Stomach (tissue), 8 donors: ENCODE measurements at regions not wholly inside any gene's neighbourhood (a gene's known extent, or its start where the extent isn't known, plus 50 kb on each side); places are given as distances from the start of the nearest gene placed in this dataset.

ENCODE experiments used
- DNase-seq, 2 donors: peaks; one replicate each; pipeline versions ENCODE4 v3.0.0 to v3.0.0-alpha.2; 2013 to 2019
- H3K27ac ChIP-seq, 5 donors: fragments of 200-600 bp in 4 of 5; sonication (generic) in 4 of 5; one replicate each; pipeline ENCODE4 v1.5.1; 2013 to 2019; ENCODE audit warnings: mild to moderate bottlenecking in 1 of 5, moderate library complexity in 1 of 5
- H3K27me3 ChIP-seq, 3 donors: fragments of 200-600 bp; sonication (generic); one replicate each; pipeline ENCODE4 v1.5.1; 2017 to 2019; ENCODE audit warnings: mixed run types in 1 of 3
- H3K36me3 ChIP-seq, 4 donors: fragments of 200-600 bp; sonication (generic); 1 replicate in 3 of 4; 2 replicates in 1 of 4; pipeline ENCODE4 v1.5.1; 2016 to 2019
- H3K4me1 ChIP-seq, 4 donors: fragments of 200-600 bp; sonication (generic); one replicate each; pipeline ENCODE4 v1.5.1; 2016 to 2019
- H3K4me3 ChIP-seq, 4 donors: fragments of 200-600 bp; sonication (generic) in 3 of 4; one replicate each; pipeline ENCODE4 v1.5.1; 2016 to 2019; ENCODE audit warnings: mild to moderate bottlenecking in 1 of 4
- H3K9me3 ChIP-seq, 4 donors: fragments of 200-600 bp; sonication (generic); one replicate each; pipeline ENCODE4 v1.5.1; 2016 to 2019
- EP300 ChIP-seq: sonication (generic); formaldehyde crosslinking; IDR thresholded peaks from one replicate; pipeline ENCODE4 v1.6.1; 2017; ENCODE audit warnings: antibody characterized with exemption
- POLR2A ChIP-seq, 4 donors: fragments of 450-650 bp; IDR thresholded peaks; one replicate each; pipeline ENCODE4 v1.6.1; 2016; ENCODE audit warnings: antibody characterized with exemption in 4 of 4, control low read depth in 2 of 4, mild to moderate bottlenecking in 1 of 4, moderate library complexity in 1 of 4
- POLR2AphosphoS5 ChIP-seq, 3 donors: sonication (generic); formaldehyde crosslinking; IDR thresholded peaks; one replicate each; pipeline ENCODE4 v1.6.1; 2016; ENCODE audit warnings: antibody characterized with exemption in 3 of 3
- WGBS, 5 donors: extraction: QIAGEN DNeasy Blood & Tissue Kit in 3 of 5; methylation state at CpG; one replicate each; pipeline versions ENCODE4 v1.1.5 to v1.1.7; 2013 to 2018; 5-methylcytosine and 5-hydroxymethylcytosine counted together
- intact Hi-C: fragments of 100-400 bp; cut with DNase I; formaldehyde crosslinking; loops from one replicate; pipeline ENCODE4 v1.15.1; 2023; ENCODE audit warnings: low total_unique reads
- TF ChIP-seq, protein P1 (sequence below), 7 experiments: fragments of 450-650 bp in 4 of 7; fragments of 200-600 bp in 3 of 7; sonication (generic) in 3 of 7; IDR thresholded peaks; one replicate each; pipeline ENCODE4 v1.5.1; 2016 to 2019; ENCODE audit warnings: antibody characterized with exemption in 7 of 7, control low read depth in 2 of 7, mild to moderate bottlenecking in 1 of 7
- donor health status: healthy with polysubstance abuse.
- donor health status: Bipolar disorder and iron deficiency.
- donor health status: healthy.

DNA sequence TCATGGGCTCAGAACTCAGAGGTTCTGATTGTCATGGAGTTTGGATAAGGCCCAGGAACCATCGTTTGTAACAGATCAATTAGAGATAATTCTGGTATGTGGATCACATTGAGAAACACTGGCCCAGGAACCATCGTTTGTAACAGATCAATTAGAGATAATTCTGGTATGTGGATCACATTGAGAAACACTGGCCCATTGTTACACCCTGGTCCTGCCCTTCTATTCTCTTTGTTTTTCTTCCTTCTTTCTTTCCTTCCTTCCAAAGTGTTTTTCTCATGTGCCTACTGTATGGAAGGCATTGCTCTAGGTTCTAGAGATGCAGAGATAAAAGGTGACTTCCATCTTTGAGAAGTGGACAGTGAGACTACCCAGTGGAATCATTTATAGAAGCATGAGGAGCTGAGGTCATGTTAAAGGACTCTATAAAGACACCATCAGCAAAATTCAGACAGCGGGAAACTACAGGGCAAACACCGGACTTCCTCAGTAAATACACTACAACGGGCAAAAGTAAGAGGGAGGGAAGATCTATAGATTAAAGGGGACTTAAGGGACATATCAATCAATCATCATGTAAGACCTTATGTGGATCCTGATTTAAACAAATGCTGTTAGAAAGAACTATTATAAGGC is 153.8 kb downstream of the UNC5CL start:
- no peaks in the 10 kb centered on the region for H3K9me3 ChIP-seq
- H3K27ac ChIP-seq: no peak overlapping the region
- no peaks in the 10 kb centered on the region for H3K36me3 ChIP-seq
- H3K4me3 ChIP-seq: no peak overlapping the region
- no peaks in the 10 kb centered on the region for H3K27me3 ChIP-seq
- WGBS, 5 donors: 51 to 68% (median 57%) methylated on average over 5 of the region's 5 CpGs
- H3K4me1 ChIP-seq: no peaks in the 10 kb centered on the region
- no peak for TF ChIP-seq POLR2AphosphoS5 (IDR thresholded peaks at IDR 0.05)
- TF ChIP-seq POLR2A (IDR thresholded peaks at IDR 0.05): no peak
- no peak for TF ChIP-seq EP300
- TF ChIP-seq, protein P1, sequence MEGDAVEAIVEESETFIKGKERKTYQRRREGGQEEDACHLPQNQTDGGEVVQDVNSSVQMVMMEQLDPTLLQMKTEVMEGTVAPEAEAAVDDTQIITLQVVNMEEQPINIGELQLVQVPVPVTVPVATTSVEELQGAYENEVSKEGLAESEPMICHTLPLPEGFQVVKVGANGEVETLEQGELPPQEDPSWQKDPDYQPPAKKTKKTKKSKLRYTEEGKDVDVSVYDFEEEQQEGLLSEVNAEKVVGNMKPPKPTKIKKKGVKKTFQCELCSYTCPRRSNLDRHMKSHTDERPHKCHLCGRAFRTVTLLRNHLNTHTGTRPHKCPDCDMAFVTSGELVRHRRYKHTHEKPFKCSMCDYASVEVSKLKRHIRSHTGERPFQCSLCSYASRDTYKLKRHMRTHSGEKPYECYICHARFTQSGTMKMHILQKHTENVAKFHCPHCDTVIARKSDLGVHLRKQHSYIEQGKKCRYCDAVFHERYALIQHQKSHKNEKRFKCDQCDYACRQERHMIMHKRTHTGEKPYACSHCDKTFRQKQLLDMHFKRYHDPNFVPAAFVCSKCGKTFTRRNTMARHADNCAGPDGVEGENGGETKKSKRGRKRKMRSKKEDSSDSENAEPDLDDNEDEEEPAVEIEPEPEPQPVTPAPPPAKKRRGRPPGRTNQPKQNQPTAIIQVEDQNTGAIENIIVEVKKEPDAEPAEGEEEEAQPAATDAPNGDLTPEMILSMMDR (IDR thresholded peaks at IDR 0.05): no peak
- intact Hi-C loops: no loop called here
- DNase-seq: no peak

DNA sequence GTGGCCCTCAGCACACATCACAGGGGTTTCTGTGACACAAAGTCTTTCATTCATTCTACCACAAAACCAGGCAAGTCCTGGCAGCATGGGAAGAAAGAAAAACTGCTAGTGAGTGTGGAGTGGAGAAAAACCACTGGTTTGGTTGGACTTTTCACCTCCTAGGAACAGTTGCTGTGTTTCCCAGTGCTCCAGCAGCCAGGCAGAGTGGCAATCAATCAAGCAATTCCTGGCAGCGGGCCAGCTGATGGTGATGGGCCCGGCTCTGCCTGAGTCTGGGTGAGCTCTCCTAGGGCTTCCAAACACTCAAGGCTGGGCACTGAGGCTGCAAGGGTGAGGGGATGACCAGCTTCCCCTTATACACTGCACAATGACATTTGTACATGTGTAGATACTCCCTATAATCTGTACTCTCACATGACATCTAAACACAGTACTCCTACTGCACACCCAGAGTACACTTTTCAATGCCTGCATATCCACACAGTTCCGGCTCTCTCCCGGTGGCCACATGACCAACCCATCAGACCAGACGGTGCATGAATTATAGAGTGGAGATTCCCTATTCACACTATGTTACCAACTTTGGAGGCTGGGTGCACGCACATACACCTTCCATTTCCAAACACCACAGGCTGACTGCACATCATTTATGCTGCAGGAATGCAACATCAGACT is 156.6 kb downstream of the UNC5CL start:
- peak in 1 of 2 donors; percentile 78 for DNase-seq
- Histone ChIP-seq H3K36me3 (no peaks in the 10 kb centered on the region), H3K4me3 (no peak overlapping the region), H3K27me3 (peaks cover 0 to 5% (median 0%) of the 10 kb centered on the region in 3 donors), H3K4me1 (no peaks in the 10 kb centered on the region), H3K9me3 (peaks cover 0 to 7% (median 3%) of the 10 kb centered on the region in 4 donors), H3K27ac (no peak overlapping the region)
- intact Hi-C loops: no loop called here
- no peak for TF ChIP-seq POLR2A (IDR thresholded peaks at IDR 0.05)
- TF ChIP-seq, protein P1 (IDR thresholded peaks at IDR 0.05): no peak
- TF ChIP-seq EP300: no peak
- TF ChIP-seq POLR2AphosphoS5 (IDR thresholded peaks at IDR 0.05): no peak
- 56 to 65% (median 59%) methylated on average over 6 of the region's 6 CpGs for WGBS, 5 donors

DNA sequence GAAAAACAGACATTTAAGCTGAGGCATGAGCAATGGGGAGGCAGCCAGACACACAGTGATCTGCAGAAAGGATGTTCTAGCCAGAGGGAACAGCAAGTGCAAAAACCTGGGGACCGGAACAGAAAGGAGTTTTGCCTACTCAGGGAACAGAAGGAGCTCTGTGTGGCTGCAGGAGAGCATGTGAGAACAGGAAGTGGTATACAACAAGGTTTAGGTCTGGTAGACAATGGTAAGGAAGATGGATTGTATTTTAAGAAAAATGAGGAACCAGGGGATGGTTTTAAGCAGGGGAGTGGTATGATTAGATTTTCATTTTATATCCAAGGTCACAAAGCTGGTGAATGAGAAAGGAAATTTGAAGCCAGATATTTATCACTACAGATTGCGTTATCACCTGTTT is 157.5 kb downstream of the UNC5CL start:
- Histone ChIP-seq H3K4me1 (no peaks in the 10 kb centered on the region), H3K27me3 (peaks cover 0 to 5% (median 0%) of the 10 kb centered on the region in 3 donors), H3K4me3 (no peak overlapping the region), H3K9me3 (peaks cover 0 to 7% (median 3%) of the 10 kb centered on the region in 4 donors), H3K27ac (no peak overlapping the region), H3K36me3 (no peaks in the 10 kb centered on the region)
- 69 to 82% (median 77%) methylated on average over 1 to 2 of the region's 2 CpGs for WGBS, 5 donors
- no peak for TF ChIP-seq POLR2AphosphoS5 (IDR thresholded peaks at IDR 0.05)
- no peak for TF ChIP-seq POLR2A (IDR thresholded peaks at IDR 0.05)
- TF ChIP-seq, protein P1 (IDR thresholded peaks at IDR 0.05): no peak
- TF ChIP-seq EP300: no peak
- no peak for DNase-seq
- intact Hi-C loops: no loop called here

DNA sequence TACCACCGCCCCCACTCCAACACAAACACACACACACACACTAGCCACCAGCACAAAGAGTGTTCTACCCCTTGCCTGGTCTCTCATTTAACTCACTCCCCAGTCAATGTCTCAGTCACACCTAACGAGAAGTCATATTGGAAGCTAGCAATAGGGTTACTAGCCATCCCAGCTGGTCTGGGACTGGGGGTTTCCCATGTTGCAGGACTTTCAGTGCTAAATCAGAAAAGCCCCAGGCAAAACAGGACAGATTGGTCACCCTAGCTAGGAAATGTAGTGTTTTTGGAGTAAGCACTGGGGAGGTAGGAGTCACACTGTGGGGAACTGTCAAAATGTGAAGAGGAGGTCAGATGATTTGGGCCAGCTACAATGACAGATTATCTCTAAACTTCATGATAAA is 158.1 kb downstream of the UNC5CL start:
- Histone ChIP-seq H3K4me3 (no peak overlapping the region), H3K27ac (no peak overlapping the region), H3K27me3 (peaks cover 0 to 8% (median 0%) of the 10 kb centered on the region in 3 donors), H3K4me1 (no peaks in the 10 kb centered on the region), H3K36me3 (no peaks in the 10 kb centered on the region), H3K9me3 (peaks cover 0 to 7% (median 3%) of the 10 kb centered on the region in 4 donors)
- DNase-seq: no peak
- intact Hi-C loops: no loop called here
- 62 to 73% (median 67%) methylated on average over 2 of the region's 2 CpGs for WGBS, 5 donors
- no peak for TF ChIP-seq POLR2A (IDR thresholded peaks at IDR 0.05)
- TF ChIP-seq POLR2AphosphoS5 (IDR thresholded peaks at IDR 0.05): no peak
- TF ChIP-seq, protein P1 (IDR thresholded peaks at IDR 0.05): no peak
- TF ChIP-seq EP300: no peak
